ENCODE measurements at regions not wholly inside any gene's neighbourhood (a gene's known extent, or its start where the extent isn't known, plus 50 kb on each side); places are given as distances from the start of the nearest gene placed in this dataset.

GRCh38 chr11:131111775-131112174 lies 195.5 kb upstream of the SNX19 start:
- Histone ChIP-seq H3K27me3 (replicated peaks; ENCODE audit: control insufficient read depth, insufficient read depth, low read length) (no peaks in the 10 kb centered on the region), H3K4me3 (replicated peaks; ENCODE audit: low read depth, low read length) (no peak overlapping the region), H3K36me3 (ENCODE audit: control insufficient read depth, insufficient read depth, low read length) (no peaks in the 10 kb centered on the region)
- no peak for TF ChIP-seq CTCF (IDR thresholded peaks at IDR 0.05; ENCODE audit: insufficient read depth, low read length, poor library complexity, severe bottlenecking)
- no peak for DNase-seq (ENCODE audit: extremely low read depth, insufficient read length)

DNA sequence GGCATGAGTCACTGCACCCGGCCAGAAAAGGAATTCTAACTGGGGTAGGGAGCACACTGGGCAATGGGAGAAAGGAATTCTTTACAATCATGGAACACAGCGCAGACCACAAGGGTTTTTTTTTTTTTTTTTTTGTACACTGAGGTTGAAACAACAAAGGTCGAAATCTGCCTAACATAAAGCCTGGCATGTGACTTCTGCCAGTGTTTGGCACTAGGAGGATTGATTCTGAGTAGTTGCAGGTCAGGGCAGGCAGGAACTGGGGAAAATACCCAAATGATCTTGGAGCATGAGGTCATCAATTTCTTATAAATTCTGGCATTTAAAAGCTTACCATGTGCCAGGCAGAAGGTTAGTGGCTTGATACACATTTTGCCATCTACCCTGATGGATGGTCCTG lies 202.0 kb upstream of the SNX19 start:
- no peak overlapping the region for H3K4me3 ChIP-seq (replicated peaks; ENCODE audit: low read depth, low read length)
- no peaks in the 10 kb centered on the region; the same call in 1 of the 2 replicates for H3K27me3 ChIP-seq (replicated peaks; ENCODE audit: control insufficient read depth, insufficient read depth, low read length)
- no peak for TF ChIP-seq CTCF (IDR thresholded peaks at IDR 0.05; ENCODE audit: insufficient read depth, low read length, poor library complexity, severe bottlenecking)
- no peaks in the 10 kb centered on the region for H3K36me3 ChIP-seq (ENCODE audit: control insufficient read depth, insufficient read depth, low read length)
- no peak for DNase-seq (ENCODE audit: extremely low read depth, insufficient read length)

DNA sequence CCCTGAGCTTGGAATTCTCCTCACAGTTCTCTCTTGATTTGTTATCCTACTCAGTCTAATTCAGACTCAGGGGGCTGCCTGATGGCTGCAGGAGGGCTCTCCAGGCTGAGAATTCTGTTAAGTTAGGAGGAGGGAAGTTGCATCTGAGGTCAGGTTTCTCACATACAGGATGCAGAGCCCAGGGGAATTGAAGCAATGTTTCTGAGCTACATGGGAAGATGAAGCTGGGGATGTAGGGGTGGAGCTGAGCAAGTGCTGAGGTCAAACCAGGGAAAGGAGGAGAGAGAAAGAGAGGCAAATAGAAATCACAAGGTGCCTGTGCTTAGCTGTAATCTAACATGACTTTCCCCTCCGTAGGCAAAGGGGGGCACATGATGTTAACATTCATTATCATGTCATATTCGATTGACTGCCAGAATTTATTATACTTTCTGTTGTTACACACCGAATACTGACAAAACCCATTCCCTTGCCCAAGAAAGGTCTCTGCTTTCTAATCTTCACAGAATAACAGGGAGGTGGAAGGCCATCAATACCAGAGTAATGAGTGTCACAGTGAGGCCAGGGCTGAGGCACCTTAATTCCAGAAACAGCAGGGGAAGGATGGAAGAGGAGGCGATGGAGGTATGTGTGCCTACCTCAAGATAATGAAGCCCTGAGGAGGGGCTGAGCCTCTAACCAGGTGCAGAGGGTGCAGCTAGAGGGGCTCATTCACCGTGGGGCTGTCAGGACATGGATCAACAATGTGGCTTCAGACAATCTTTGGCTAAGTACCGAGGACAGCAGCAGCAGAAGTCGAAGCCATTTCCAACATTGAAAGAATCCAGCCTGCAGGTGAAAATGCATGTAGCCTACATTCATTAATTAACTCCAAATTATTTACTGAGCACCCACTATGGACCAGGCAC lies 205.4 kb upstream of the SNX19 start:
- Histone ChIP-seq H3K4me3 (replicated peaks; ENCODE audit: low read depth, low read length) (no peak overlapping the region), H3K36me3 (ENCODE audit: control insufficient read depth, insufficient read depth, low read length) (no peaks in the 10 kb centered on the region), H3K27me3 (replicated peaks; ENCODE audit: control insufficient read depth, insufficient read depth, low read length) (no peaks in the 10 kb centered on the region; the same call in 1 of the 2 replicates)
- TF ChIP-seq CTCF (IDR thresholded peaks at IDR 0.05; ENCODE audit: insufficient read depth, low read length, poor library complexity, severe bottlenecking), result no peak
- DNase-seq (ENCODE audit: extremely low read depth, insufficient read length), result no peak

DNA sequence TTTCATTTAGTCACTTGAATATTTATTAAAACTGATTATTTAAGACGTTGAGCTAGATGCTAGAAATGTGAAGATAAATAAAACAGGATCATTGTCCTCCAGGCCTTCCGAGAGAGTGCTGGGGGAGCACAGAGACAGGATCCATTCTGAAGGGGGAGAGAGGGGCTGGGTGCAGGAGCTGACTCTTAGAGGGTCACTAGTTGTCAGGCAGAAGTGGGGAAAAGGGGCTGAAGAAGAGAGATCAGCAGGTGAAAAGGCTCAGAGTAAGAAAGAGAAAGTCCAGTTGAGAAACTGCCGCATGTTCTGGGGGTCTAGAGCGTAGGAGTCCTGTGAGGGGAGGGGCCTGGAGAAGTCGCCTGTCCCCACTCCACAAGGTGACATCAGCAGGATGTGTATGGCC lies 206.2 kb upstream of the SNX19 start:
- no peaks in the 10 kb centered on the region; the same call in 1 of the 2 replicates for H3K27me3 ChIP-seq (replicated peaks; ENCODE audit: control insufficient read depth, insufficient read depth, low read length)
- no peak for TF ChIP-seq CTCF (IDR thresholded peaks at IDR 0.05; ENCODE audit: insufficient read depth, low read length, poor library complexity, severe bottlenecking)
- no peaks in the 10 kb centered on the region for H3K36me3 ChIP-seq (ENCODE audit: control insufficient read depth, insufficient read depth, low read length)
- no peak overlapping the region for H3K4me3 ChIP-seq (replicated peaks; ENCODE audit: low read depth, low read length)
- no peak for DNase-seq (ENCODE audit: extremely low read depth, insufficient read length)

GRCh38 chr11:131129474-131129873 lies 213.2 kb upstream of the SNX19 start:
- H3K36me3 ChIP-seq (ENCODE audit: control insufficient read depth, insufficient read depth, low read length), result no peaks in the 10 kb centered on the region
- TF ChIP-seq CTCF (IDR thresholded peaks at IDR 0.05; ENCODE audit: insufficient read depth, low read length, poor library complexity, severe bottlenecking), result no peak
- no peak for DNase-seq (ENCODE audit: extremely low read depth, insufficient read length)
- H3K27me3 ChIP-seq (replicated peaks; ENCODE audit: control insufficient read depth, insufficient read depth, low read length), result no peaks in the 10 kb centered on the region
- no peak overlapping the region for H3K4me3 ChIP-seq (replicated peaks; ENCODE audit: low read depth, low read length)

All from GM06990 (cell line).